COR-L47 (cell line): ENCODE measurements at regions not wholly inside any gene's neighbourhood (a gene's known extent, or its start where the extent isn't known, plus 50 kb on each side); places are given as distances from the start of the nearest gene placed in this dataset.
"Not testable (repeated sequence)": the region's sequence is repeated elsewhere in the genome, so short reads cannot be mapped to it uniquely, and the experiment has no call there.

Source experiments
- DNase-seq: peaks from one replicate; lab custom pipeline; 2025; lab: John Stamatoyannopoulos, UW

GRCh38 chr1:220942278-220942677 is 63.0 kb downstream of the HLX start:
- no peak for DNase-seq

- not testable (repeated sequence) for DNase-seq
Measured at GRCh38 chr1:220942914-220943313, 63.7 kb downstream of the HLX start.

GRCh38 chr1:220943319-220943996 is 64.2 kb downstream of the HLX start:
- DNase-seq: no peak

- no peak for DNase-seq
Measured at GRCh38 chr1:220950576-220950975, 71.3 kb downstream of the HLX start.

- no peak for DNase-seq
Measured at GRCh38 chr1:220952961-220953643, 73.9 kb downstream of the HLX start.

GRCh38 chr1:220954321-220955075 is 75.3 kb downstream of the HLX start:
- no peak for DNase-seq

- no peak for DNase-seq
Measured at GRCh38 chr1:220955116-220955515, 75.9 kb downstream of the HLX start.

GRCh38 chr1:220956501-220957232 is 77.4 kb downstream of the HLX start:
- DNase-seq: no peak

GRCh38 chr1:220957233-220957605 is 78.0 kb downstream of the HLX start:
- DNase-seq: no peak

- no peak for DNase-seq
Measured at GRCh38 chr1:220958234-220958633, 79.0 kb downstream of the HLX start.

GRCh38 chr1:220962031-220962751 is 82.9 kb downstream of the HLX start:
- DNase-seq: no peak

GRCh38 chr1:220966041-220966440 is 86.8 kb downstream of the HLX start:
- no peak for DNase-seq

- DNase-seq: no peak
Measured at GRCh38 chr1:220966473-220966872, 87.2 kb downstream of the HLX start.

GRCh38 chr1:220966881-220967611 is 87.8 kb downstream of the HLX start:
- no peak for DNase-seq

GRCh38 chr1:220967911-220968310 is 88.7 kb downstream of the HLX start:
- no peak for DNase-seq

GRCh38 chr1:220969281-220969680 is 90.0 kb downstream of the HLX start:
- not testable (repeated sequence) for DNase-seq

- no peak for DNase-seq
Measured at GRCh38 chr1:220970311-220970710, 91.1 kb downstream of the HLX start.

GRCh38 chr1:220971221-220971620 is 92.0 kb downstream of the HLX start:
- DNase-seq: no peak

- no peak for DNase-seq
Measured at GRCh38 chr1:220974431-220974830, 95.2 kb downstream of the HLX start.

- DNase-seq: no peak
Measured at GRCh38 chr1:220976390-220976789, 97.1 kb downstream of the HLX start.

GRCh38 chr1:220979371-220979770 is 100.1 kb downstream of the HLX start:
- no peak for DNase-seq
